ENCODE measurements at regions not wholly inside any gene's neighbourhood (a gene's known extent, or its start where the extent isn't known, plus 50 kb on each side); places are given as distances from the start of the nearest gene placed in this dataset.

GRCh38 chr3:31230425-31231223 lies 302.1 kb upstream of the STT3B start:
- TF ChIP-seq EZH2phosphoT487 (IDR thresholded peaks at IDR 0.05; ENCODE audit: low read depth, severe bottlenecking, unreplicated experiment): no peak
- no peak for TF ChIP-seq CTCF (IDR thresholded peaks at IDR 0.05; ENCODE audit: poor library complexity)
- TF ChIP-seq EZH2 (IDR thresholded peaks at IDR 0.05; ENCODE audit: borderline replicate concordance): no peak
